GM19395 (cell line): ENCODE measurements at regions not wholly inside any gene's neighbourhood (a gene's known extent, or its start where the extent isn't known, plus 50 kb on each side); places are given as distances from the start of the nearest gene placed in this dataset.
"Not testable (repeated sequence)": the region's sequence is repeated elsewhere in the genome, so short reads cannot be mapped to it uniquely, and the experiment has no call there.

Source experiments
- ATAC-seq: cut with Tn5 transposase; IDR thresholded peaks from one replicate; pipeline ENCODE4 v1.9.1; 2021; ENCODE audit warnings: mild to moderate bottlenecking, moderate library complexity; ENCODE audit not compliant: unreplicated experiment

DNA sequence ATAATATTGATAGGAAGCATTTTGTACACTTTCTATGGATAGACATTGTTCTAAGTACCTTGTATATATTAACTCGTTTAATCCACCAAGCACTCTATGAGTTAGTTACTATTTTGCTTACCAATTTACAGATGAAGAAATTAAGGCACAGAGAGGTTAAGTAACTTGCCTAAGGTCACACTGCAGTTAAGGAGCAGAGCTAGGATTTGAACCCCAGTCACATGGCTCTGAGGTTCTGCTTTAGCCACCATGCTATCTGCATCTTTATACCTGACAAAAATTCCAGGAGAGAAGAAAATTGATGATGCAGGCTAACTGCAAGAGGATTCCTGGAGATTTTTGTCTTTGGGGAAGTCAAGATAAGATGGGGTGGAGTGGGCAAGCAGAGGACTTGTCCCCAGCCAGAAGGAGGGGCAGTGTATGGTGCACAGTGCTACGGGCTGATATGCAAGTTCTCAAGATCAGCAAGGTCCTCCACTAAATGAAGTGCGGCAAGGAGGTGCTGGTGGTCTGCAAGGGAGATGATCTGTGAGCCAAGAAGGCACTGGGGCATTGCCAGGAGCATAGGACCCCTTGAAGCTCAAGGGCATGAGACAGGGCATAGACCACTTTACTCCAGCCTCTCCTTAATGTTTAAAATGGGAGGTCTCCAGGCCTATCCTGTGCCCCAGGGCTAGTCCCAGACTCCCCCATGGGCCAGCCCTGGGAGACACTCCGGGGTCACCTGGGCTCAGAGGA, 430.6 kb downstream of the RPS24 start:
- no peak for ATAC-seq

DNA sequence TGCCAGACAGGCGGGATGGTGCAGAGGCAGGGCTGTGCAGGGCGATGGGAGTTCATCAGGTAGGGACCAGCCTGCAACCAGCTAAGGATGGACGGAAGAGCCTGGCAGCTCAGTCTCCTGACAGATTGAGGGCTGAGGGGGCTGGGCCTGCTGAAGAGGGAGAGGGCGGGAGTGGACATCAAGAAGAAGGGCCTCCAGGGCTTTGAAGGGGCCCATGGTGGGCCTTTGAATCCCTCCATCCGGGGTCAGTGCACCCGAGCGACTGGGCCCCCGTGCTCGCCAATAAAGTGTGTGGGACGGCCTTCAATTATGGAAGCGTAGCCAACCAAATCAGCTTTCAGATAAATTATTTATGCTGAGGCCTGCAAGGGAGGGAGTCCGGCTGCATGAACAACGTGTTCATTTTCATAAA, 431.2 kb downstream of the RPS24 start:
- ATAC-seq: no peak

GRCh38 chr10:78465431-78465830, 431.8 kb downstream of the RPS24 start:
- ATAC-seq: no peak

GRCh38 chr10:78467496-78468106, 433.9 kb downstream of the RPS24 start:
- no peak for ATAC-seq

- not testable (repeated sequence) for ATAC-seq
Observed at GRCh38 chr10:78468731-78469130, 435.1 kb downstream of the RPS24 start.

DNA sequence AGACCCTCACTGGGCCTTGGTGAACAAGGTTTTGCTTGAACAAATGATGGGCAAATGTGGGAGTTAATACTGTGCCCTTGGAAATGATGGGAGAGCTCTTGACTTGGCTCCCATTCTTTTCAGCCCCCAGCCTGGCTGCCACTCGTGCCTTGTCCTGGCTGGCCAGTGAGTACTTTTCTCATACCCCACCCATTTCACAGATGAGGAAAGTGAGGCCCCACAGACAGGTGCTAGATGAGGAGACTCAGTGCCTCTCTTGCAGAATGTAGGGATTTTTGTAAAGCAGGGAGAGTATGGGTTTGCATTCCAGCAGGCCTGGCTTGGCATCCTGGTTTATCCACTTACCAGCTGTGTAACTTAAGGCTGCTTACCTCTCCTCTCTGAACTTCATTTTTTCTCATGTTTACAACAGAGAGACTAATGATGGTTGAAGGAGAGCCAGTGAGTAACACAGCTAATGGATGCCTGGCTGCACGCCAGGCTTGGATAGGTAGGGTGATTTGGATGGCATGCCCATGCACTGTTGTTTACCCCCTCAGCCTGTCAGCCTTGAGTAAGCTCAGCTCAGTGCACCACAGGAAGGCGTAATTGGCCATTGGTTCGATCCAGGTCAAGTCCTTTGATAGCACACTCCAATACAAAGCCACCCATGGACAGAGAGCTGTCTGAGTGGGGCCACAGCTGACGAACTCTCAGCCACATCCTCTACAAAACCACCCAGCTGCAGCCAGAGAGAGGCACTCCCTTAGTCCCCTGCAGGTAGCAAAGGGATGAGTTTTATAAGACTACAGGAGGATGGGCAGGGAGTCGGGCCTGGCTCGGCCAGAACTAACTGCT, 436.8 kb downstream of the RPS24 start:
- no peak for ATAC-seq

GRCh38 chr10:78471326-78471722, 437.7 kb downstream of the RPS24 start:
- no peak for ATAC-seq

DNA sequence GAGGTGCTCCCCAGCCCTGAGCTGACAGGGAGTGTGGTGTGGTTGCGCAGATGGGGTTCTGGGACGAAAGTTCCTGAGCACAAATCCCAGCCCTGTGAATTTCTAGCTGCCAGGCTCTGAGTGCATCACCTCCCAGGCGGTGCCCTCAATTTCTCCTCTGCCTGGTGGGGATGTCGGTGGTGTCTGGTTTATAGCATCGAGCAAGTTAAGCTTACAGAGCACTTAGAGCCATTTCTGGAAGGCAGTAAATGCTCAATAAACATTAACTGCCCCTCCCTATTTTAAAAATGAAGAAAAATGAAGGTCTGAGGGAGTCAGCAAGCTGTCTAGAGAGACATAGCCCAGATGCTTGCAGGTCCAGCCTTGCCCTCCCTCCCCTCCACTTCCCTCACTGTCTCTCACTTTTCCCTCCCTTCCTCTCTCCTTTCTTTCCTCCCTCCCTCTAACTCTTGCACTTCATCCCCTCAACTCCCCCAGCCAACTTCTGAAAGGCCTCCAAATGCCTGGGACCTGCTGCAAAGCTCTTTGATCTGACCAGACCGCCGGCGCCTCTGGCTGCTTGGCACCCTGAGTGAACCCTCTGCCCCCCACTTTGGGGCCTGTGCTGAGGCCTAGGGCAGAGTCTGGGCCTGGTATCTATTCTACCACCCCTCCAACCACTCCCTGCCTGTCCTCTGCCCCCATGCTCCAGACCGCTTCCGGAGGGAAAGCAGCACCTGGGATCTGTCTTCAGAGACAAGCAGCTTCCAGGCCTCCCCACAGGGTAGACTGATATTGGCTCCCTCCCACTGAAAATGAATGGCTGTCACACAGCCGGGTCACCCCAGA, 438.3 kb downstream of the RPS24 start:
- no peak for ATAC-seq

- no peak for ATAC-seq
Observed at GRCh38 chr10:78472551-78472890, 438.9 kb downstream of the RPS24 start.

GRCh38 chr10:78473006-78473405, 439.3 kb downstream of the RPS24 start:
- ATAC-seq: no peak

- no peak for ATAC-seq
Observed at GRCh38 chr10:78474743-78475142, 441.1 kb downstream of the RPS24 start.

DNA sequence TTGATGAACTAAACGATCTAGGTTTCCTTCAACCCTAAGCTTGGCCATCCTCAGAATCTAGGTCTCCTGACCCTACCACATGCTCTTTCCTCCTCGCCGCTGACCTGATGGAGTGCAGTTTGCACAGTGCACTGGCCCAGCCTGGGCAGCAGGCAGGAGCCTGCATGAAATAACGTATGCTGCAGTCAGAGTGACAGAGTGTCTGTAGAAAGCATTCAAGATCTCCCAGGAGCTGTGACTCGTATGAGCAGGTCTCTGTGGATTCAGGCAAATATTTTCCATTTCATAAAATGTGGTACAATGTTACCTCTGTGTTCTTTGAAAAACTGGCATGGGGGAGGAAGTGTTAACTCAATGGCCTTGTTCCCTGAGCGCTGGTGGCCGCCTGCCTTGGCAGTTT, 441.8 kb downstream of the RPS24 start:
- no peak for ATAC-seq

GRCh38 chr10:78476156-78476555, 442.5 kb downstream of the RPS24 start:
- ATAC-seq: no peak

GRCh38 chr10:78476844-78477243, 443.2 kb downstream of the RPS24 start:
- ATAC-seq: no peak

- no peak for ATAC-seq
Observed at GRCh38 chr10:78478919-78479318, 445.3 kb downstream of the RPS24 start.

DNA sequence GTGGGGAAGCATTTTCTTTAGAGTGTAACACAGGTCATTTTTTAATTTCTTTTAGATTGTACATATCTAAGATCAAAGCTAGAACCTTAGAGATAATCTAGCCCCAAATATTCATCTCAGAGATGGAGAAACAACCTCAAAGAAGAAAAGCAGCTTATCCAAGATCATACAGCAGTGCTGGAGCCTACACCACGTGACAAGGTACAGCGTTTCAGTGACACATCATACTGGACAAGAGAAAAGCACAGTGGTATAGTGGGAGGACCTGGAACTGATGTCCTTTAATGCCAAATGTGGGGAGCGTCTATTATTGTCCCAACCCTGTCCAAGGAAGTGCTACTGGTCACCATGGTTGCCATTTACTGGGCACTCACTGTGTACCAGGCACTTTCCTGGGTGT, 445.8 kb downstream of the RPS24 start:
- no peak for ATAC-seq

GRCh38 chr10:78481842-78482241, 448.2 kb downstream of the RPS24 start:
- no peak for ATAC-seq

GRCh38 chr10:78483641-78484040, 450.0 kb downstream of the RPS24 start:
- ATAC-seq: no peak

GRCh38 chr10:78489034-78489433, 455.4 kb downstream of the RPS24 start:
- no peak for ATAC-seq

DNA sequence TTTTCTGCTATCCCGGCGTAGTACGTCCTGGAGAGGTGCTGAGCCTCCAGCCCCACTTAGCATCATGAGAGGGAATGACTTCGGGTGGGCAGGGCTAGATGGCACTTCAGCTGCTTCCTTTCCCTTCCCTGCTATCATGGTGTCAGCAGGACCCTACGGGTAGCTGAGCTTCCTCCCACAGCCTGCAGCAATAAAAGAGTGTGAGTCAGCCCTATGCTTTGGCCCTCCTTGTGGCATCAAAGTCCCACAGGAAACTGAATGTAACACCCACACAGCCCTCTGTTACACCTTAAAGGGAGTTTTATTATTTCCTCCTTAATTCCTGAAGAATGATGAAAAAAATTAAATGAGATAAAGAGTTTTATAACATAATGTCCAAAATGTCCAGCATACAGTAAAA, 458.1 kb downstream of the RPS24 start:
- no peak for ATAC-seq

DNA sequence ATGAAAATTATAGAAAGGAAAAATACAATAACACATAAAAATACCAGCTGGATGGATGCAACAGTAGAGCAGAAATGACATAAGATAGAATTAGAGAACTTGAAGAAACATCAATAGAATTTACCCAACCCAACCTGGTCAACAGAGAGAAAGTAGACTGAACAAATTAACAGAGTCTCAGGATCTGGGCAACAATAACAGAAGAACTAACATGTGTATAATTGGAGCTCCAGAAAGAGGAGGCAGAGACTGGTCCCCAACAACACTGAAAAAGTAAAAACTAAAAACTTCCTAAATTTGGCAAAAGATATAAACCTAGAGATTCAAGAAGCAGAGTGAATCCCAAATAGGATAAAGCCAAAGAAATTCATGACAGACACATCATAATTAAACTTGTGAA, 458.8 kb downstream of the RPS24 start:
- no peak for ATAC-seq
